ENCODE measurements at regions not wholly inside any gene's neighbourhood (a gene's known extent, or its start where the extent isn't known, plus 50 kb on each side); places are given as distances from the start of the nearest gene placed in this dataset.
A peak's percentile ranks its signal among the peaks of the same experiment; 100 is the strongest.

GRCh38 chr9:134517069-134517680 lies 124.4 kb upstream of the COL5A1 start:
- ATAC-seq (peak in 1 of 4 donors; percentile 11), DNase-seq (peak in 1 of 5 donors; percentile 64)
- Histone ChIP-seq H3K4me3 (no peak overlapping the region), H3K27ac (peak overlapping the region in 1 of 12 donors; percentile 43), H3K4me1 (peaks cover 0 to 6% (median 0%) of the 10 kb centered on the region in 12 donors), H3K36me3 (no peaks in the 10 kb centered on the region), H3K27me3 (peaks cover 0 to 6% (median 0%) of the 10 kb centered on the region in 9 donors), H3K9me3 (peaks cover 0 to 12% (median 0%) of the 10 kb centered on the region in 12 donors)
- TF ChIP-seq CTCF (IDR thresholded peaks at IDR 0.05) (no peak), POLR2A (IDR thresholded peaks at IDR 0.05) (no peak)
- intact Hi-C loops (cut with DNase I), result no loop called here
- WGBS, 4 donors, result 85 to 89% (median 87%) methylated on average over 17 to 18 of the region's 18 CpGs

GRCh38 chr9:134518004-134518606 lies 123.5 kb upstream of the COL5A1 start:
- Histone ChIP-seq H3K27ac (peak overlapping the region in 1 of 12 donors; percentile 43), H3K4me1 (peaks cover 0 to 6% (median 0%) of the 10 kb centered on the region in 12 donors), H3K4me3 (no peak overlapping the region), H3K27me3 (peaks cover 0 to 12% (median 0%) of the 10 kb centered on the region in 9 donors), H3K9me3 (peaks cover 0 to 12% (median 0%) of the 10 kb centered on the region in 12 donors), H3K36me3 (no peaks in the 10 kb centered on the region)
- ATAC-seq (peak in 3 of 4 donors; percentile 35 to 80 (median 40)), DNase-seq (peak in 3 of 5 donors; percentile 50 to 71 (median 69))
- WGBS, 4 donors, result 84 to 89% (median 86%) methylated on average over 16 to 28 of the region's 28 CpGs
- intact Hi-C loops (cut with DNase I), result no loop called here
- TF ChIP-seq POLR2A (IDR thresholded peaks at IDR 0.05), result no peak
- no peak for TF ChIP-seq CTCF (IDR thresholded peaks at IDR 0.05)

- Histone ChIP-seq H3K27me3 (peaks cover 0 to 13% (median 0%) of the 10 kb centered on the region in 9 donors), H3K4me3 (no peak overlapping the region), H3K4me1 (peaks cover 0 to 6% (median 0%) of the 10 kb centered on the region in 12 donors), H3K36me3 (no peaks in the 10 kb centered on the region), H3K9me3 (peaks cover 0 to 12% (median 0%) of the 10 kb centered on the region in 12 donors), H3K27ac (no peak overlapping the region)
- peak in 1 of 5 donors; percentile 57 for DNase-seq
- no peak for ATAC-seq
- no peak for TF ChIP-seq POLR2A (IDR thresholded peaks at IDR 0.05)
- 88 to 91% (median 89%) methylated on average over 15 of the region's 15 CpGs for WGBS, 4 donors
- intact Hi-C loops (cut with DNase I), result no loop called here
Measured at GRCh38 chr9:134519375-134520070, 122.1 kb upstream of the COL5A1 start.

- Histone ChIP-seq H3K4me1 (peaks cover 0 to 6% (median 0%) of the 10 kb centered on the region in 12 donors), H3K27ac (no peak overlapping the region), H3K27me3 (peaks cover 0 to 26% (median 0%) of the 10 kb centered on the region in 9 donors), H3K36me3 (no peaks in the 10 kb centered on the region), H3K9me3 (peaks cover 0 to 12% (median 0%) of the 10 kb centered on the region in 12 donors), H3K4me3 (no peak overlapping the region)
- 55 to 71% (median 63%) methylated on average over 14 to 25 of the region's 25 CpGs for WGBS, 4 donors
- DNase-seq (peak in 1 of 5 donors; percentile 58), ATAC-seq (no peak)
- intact Hi-C loops (cut with DNase I), result no loop called here
- TF ChIP-seq CTCF (IDR thresholded peaks at IDR 0.05) (no peak), POLR2A (IDR thresholded peaks at IDR 0.05) (no peak)
Measured at GRCh38 chr9:134521817-134522501, 119.6 kb upstream of the COL5A1 start.

All from heart left ventricle (tissue), 16 donors.